Adrenal gland (tissue), 5 donors: ENCODE measurements at regions not wholly inside any gene's neighbourhood (a gene's known extent, or its start where the extent isn't known, plus 50 kb on each side); places are given as distances from the start of the nearest gene placed in this dataset.

Source experiments
- POLR2A ChIP-seq, 2 donors: fragments of 450-650 bp; IDR thresholded peaks; one replicate each; pipeline ENCODE4 v1.6.1; 2017; ENCODE audit warnings: antibody characterized with exemption in 2 of 2, mild to moderate bottlenecking in 2 of 2, moderate library complexity in 1 of 2
- TF ChIP-seq, protein P1 (sequence below), 6 experiments: fragments of 450-650 bp in 4 of 6; fragments of 200-600 bp in 2 of 6; sonication (generic) in 1 of 6; IDR thresholded peaks; 1 replicate in 5 of 6; 2 replicates in 1 of 6; pipeline versions ENCODE4 v1.5.1 to v1.8.0; 2016 to 2021; ENCODE audit warnings: antibody characterized with exemption in 6 of 6, mild to moderate bottlenecking in 2 of 6, moderate library complexity in 1 of 6
- donor health status: DM: no; HTN: no; CAD: no.

DNA sequence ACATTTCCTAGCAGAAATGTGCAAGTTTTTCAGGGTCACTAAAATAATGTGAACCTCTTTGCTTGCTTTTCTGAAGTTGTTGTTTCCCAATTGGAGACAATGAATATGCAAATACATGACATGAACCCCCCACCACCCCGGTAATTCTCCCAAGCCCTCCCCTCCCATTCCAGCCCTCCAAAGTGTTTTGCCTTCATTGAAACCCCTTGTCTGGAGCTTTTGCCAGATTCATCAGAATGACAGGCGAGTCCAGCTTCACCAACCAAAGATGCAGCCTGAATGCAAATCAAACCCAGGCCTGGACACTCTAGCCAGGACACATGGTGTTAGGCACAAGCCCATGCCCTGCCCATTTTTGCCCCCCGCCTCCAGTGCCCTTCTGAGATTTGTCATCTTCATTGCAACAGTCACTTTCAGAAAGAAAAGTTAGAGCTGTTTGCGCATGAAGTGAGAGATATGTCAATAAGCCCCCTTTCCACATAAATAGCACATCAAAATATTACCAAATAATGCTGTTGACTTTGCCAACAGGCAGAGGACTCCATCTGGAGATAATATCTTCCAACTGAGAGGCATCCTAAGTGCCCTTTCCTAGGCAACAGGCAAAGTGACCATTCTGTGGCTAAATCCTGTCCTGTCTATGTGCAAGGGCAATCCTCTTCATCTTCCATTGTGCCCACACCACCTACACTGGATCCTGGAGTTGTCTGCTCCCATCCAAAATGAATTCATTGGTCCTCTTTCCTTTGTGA lies 145.6 kb upstream of the NFIA start:
- TF ChIP-seq, protein P1, sequence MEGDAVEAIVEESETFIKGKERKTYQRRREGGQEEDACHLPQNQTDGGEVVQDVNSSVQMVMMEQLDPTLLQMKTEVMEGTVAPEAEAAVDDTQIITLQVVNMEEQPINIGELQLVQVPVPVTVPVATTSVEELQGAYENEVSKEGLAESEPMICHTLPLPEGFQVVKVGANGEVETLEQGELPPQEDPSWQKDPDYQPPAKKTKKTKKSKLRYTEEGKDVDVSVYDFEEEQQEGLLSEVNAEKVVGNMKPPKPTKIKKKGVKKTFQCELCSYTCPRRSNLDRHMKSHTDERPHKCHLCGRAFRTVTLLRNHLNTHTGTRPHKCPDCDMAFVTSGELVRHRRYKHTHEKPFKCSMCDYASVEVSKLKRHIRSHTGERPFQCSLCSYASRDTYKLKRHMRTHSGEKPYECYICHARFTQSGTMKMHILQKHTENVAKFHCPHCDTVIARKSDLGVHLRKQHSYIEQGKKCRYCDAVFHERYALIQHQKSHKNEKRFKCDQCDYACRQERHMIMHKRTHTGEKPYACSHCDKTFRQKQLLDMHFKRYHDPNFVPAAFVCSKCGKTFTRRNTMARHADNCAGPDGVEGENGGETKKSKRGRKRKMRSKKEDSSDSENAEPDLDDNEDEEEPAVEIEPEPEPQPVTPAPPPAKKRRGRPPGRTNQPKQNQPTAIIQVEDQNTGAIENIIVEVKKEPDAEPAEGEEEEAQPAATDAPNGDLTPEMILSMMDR (IDR thresholded peaks at IDR 0.05), result no peak
- TF ChIP-seq POLR2A (IDR thresholded peaks at IDR 0.05), result no peak
